ENCODE measurements at regions not wholly inside any gene's neighbourhood (a gene's known extent, or its start where the extent isn't known, plus 50 kb on each side); places are given as distances from the start of the nearest gene placed in this dataset.

GRCh38 chr12:29940811-29941210 lies 157.1 kb upstream of the TMTC1 start:
- TF ChIP-seq CTCF (IDR thresholded peaks at IDR 0.05; ENCODE audit: low read depth, low read length, missing input control) (no peak), GABPA (IDR thresholded peaks at IDR 0.05 in 1 of 2, conservative IDR thresholded peaks at IDR 0.05 in 1 of 2) (no peak), YY1 (IDR thresholded peaks at IDR 0.05) (no peak)
- TF ChIP-seq, protein P1, sequence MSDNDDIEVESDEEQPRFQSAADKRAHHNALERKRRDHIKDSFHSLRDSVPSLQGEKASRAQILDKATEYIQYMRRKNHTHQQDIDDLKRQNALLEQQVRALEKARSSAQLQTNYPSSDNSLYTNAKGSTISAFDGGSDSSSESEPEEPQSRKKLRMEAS (IDR thresholded peaks at IDR 0.05), result no peak
